ENCODE measurements at regions not wholly inside any gene's neighbourhood (a gene's known extent, or its start where the extent isn't known, plus 50 kb on each side); places are given as distances from the start of the nearest gene placed in this dataset.
"Not testable (repeated sequence)": the region's sequence is repeated elsewhere in the genome, so short reads cannot be mapped to it uniquely, and the experiment has no call there.

GRCh38 chr4:169919194-169920124, 106.7 kb downstream of the MFAP3L start:
- TF ChIP-seq, protein P1, sequence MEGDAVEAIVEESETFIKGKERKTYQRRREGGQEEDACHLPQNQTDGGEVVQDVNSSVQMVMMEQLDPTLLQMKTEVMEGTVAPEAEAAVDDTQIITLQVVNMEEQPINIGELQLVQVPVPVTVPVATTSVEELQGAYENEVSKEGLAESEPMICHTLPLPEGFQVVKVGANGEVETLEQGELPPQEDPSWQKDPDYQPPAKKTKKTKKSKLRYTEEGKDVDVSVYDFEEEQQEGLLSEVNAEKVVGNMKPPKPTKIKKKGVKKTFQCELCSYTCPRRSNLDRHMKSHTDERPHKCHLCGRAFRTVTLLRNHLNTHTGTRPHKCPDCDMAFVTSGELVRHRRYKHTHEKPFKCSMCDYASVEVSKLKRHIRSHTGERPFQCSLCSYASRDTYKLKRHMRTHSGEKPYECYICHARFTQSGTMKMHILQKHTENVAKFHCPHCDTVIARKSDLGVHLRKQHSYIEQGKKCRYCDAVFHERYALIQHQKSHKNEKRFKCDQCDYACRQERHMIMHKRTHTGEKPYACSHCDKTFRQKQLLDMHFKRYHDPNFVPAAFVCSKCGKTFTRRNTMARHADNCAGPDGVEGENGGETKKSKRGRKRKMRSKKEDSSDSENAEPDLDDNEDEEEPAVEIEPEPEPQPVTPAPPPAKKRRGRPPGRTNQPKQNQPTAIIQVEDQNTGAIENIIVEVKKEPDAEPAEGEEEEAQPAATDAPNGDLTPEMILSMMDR (IDR thresholded peaks at IDR 0.05): not testable (repeated sequence)
- TF ChIP-seq POLR2A (IDR thresholded peaks at IDR 0.05): not testable (repeated sequence)

All from thyroid gland (tissue), 4 donors.